HG03045 (cell line): ENCODE measurements at regions not wholly inside any gene's neighbourhood (a gene's known extent, or its start where the extent isn't known, plus 50 kb on each side); places are given as distances from the start of the nearest gene placed in this dataset.

Experiments used
- ATAC-seq: cut with Tn5 transposase; IDR thresholded peaks from one replicate; pipeline ENCODE4 v1.9.1; 2021; ENCODE audit warnings: mild to moderate bottlenecking, moderate library complexity; ENCODE audit not compliant: unreplicated experiment

DNA sequence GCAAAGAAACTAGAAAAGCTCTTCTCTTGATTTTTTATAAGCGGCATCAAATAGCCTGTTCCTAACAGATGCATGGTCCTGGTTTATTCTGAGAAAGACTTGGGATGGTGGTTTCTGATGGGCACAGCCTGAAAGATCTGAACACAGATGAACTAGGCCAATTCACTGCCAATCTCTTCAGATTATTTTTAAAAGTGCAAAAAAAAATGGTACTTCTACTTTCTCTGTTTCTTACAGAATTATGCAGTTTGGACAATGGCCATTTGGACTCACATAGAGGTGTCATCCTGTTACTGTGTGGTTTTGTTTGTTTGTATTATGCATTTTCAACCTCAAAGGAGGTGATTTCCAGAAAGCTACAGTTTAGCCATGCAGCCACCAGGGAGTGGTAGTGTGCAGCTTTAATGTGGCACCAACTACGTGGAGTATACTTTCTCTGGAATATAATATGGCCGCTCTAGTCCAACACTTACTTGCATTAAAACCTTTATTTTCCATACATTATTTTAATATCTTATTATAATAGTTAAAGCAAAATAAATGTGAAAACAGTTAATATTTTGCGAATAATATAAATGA, 469.8 kb upstream of the KIRREL3 start:
- no peak for ATAC-seq

DNA sequence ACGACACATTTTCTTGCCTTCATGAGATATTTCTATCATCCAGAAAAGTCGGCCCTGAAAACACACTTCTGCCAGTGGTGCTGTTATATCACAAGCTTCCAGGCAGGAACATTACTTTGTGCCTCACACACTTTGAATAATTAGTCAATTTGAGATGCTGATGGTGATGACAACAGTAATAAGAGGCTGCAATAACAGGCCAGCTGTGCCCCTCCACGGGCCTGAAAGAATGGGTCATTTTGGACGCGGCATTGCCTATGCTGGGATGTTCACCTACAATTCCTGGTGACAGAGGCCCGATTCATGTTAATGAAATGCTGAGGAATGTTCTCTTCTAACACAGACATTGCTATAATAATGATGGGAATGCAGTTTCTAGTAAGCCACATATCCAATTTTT, 463.8 kb upstream of the KIRREL3 start:
- ATAC-seq, result no peak

DNA sequence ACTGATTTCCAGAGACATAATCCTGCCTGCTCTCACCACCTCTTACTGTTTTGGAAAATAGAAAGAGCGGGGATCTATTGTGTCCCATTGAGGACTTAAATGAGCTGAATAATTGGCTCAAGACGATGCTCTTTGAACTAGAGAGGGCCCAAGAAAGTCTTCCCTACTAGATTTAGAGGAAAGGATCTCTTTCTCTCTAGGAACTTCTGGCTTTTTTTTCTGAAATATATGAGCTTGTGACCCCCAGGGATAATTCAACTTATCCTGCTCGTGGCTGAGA, 461.4 kb upstream of the KIRREL3 start:
- ATAC-seq, result no peak

DNA sequence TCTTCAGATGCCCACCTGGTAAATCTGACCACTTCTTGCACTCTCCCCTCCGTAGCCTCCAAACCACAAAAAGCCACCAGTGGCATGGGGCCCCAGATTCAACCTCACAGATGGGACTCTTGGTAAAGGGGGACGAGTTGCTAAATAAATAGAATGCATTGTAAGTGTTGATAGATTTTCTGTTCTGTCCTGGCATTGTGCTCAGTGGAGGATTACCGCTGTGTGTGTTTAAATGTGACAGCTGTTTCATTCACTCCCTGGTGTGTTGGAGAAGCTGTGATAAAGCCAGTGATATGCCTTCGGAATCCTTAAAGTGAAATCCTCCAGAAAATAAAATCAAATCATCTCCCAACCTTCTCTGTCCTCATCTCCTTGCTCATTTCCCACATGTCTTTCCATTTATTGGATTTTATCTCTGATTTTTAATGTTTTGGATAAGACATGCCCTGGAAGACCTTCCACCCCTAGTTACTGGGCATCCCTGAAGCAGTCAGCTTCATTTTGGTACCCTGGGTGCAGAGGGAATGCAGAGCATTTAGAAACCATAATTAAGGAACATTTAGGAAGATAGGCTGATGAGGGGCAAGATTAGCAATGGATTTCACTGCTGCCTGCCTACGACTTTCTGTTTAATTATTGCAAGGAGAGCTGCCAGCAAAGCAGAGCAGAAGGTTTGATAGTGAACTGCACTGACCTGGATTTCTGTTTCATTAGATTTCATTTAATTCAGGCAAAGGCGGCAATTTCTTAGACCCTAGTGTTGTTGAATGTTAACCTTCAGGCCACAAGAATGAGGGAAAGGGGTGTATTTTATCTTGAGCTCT, 460.9 kb upstream of the KIRREL3 start:
- no peak for ATAC-seq

DNA sequence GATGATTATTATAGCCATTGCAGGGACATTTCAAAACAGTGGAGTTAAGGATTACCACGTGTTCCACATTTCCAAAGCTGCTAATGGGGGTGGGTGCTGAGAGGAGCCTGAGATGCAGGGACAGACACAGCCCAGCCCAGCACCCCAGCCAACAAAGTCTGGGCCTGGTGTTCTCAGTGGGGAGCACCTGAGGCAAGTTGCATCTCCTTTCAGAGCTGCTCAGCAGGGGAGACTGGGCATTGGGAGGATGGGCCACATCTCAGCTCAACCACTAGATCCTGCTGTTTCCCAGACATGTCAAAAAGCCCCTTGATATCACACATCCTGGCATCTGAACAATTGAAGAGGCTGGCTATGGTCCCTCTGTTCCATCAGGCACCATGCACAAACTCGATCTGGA, 458.0 kb upstream of the KIRREL3 start:
- ATAC-seq, result no peak

DNA sequence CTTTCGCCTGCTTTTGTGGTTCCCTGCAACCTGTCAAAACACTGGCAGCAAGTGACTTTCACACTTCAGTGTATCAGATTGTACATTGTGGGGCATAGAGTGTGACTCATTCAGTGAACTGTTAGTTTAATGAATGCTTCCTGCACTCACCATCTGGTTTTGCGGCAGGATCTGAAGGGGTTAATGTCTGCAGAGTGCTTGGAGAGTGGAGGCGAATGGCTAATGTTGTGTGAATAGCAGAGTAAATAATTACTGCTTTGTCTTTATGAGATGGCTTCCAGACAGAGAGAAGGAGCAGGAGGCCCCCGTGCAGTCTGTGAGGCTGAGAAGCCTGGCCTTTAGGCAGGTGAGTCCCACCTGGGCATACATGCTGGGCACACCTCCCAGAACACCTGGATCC, 454.3 kb upstream of the KIRREL3 start:
- ATAC-seq, result no peak

DNA sequence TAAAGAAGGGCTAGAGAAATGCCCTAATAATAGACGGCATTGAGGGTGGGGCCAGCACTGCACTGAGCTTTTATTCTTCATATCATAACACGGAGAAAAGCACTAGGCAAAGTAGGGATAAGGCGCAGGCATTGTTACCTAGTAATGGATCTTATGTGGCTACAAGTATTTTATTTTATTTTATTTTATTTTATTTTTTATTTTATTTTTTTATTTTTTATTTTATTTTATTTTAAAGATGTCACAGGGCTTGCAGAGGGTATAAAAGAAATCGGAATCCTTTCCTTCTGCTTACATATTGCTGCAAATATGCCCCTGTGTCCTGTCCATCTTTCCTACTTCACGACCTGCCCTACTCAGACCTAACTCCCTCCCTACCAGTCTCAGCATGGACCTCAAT, 452.0 kb upstream of the KIRREL3 start:
- ATAC-seq, result no peak

DNA sequence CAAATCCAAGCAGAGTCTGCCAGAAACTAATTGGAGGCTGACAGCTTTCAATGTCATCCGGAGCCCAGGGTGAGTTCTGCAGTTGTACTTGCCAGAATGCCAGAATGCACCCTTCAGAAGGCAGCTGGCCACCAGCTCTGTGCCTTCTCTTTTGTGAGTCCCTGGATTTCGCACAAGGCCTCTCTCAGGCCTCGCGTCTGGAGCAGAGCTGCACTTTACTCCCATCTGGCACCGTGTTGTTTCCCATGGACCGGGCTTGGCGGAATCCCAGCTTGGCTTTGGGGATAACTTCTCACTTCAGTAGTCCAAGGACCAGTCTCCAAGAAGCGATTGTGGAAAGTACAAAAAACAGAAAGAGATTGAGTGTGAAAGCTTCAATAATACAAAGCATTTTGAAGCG, 451.3 kb upstream of the KIRREL3 start:
- ATAC-seq, result no peak

DNA sequence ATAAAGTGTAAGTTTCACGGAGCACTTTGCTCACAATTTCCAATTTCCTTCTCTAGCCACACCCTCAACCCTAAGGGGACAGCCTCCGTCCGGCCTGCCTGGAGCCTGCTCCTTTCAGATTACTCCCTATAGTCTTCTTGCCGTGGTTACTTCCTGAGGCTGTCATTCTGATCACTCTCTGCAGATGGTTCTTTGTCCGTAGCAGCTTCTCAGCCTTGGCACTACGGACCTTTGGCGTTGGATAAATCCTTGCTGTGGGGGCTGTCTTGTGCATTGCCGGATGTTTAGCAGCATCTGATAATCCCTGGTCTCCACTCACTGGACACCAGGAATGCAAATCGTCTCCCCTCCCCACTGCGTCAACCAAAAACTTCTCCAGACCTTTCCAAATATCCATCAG, 447.5 kb upstream of the KIRREL3 start:
- no peak for ATAC-seq

DNA sequence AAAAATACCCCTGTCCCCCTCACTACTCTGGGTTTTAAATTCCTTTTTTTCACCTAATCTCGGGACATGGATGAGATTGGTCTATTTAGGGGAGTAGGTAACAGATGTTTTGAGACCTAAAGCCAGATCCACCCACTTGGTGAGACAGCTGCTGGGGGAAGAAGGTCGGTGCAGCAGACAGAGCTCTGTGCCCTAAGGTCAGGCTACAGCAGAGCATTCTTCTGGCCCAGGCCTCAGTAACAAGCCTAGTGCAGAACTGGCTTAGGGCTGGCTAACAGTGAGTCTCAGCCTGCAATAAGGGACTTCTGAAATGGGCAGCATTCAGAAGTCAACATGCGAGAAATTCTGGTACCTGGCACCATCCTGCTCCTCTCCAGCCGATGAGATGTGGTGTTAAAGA, 444.9 kb upstream of the KIRREL3 start:
- ATAC-seq, result no peak

DNA sequence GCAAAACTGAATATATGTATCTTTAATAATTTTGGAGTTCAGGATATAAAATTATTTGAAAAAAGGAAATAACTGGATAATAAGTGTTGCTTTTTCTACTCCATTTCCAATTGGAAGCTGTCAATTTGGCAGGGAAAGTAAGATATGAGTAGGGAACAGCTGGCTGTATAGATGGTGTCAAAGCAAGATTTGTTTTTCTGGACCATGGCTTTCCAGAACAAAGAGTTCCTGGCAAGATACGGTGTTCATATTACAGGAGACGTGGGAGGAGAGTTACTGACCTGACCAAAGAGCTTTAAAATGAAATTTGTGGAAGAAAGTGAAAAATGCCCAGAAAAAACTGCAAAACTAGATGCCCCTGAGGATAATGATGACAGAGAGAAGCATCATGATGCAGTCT, 442.7 kb upstream of the KIRREL3 start:
- no peak for ATAC-seq

DNA sequence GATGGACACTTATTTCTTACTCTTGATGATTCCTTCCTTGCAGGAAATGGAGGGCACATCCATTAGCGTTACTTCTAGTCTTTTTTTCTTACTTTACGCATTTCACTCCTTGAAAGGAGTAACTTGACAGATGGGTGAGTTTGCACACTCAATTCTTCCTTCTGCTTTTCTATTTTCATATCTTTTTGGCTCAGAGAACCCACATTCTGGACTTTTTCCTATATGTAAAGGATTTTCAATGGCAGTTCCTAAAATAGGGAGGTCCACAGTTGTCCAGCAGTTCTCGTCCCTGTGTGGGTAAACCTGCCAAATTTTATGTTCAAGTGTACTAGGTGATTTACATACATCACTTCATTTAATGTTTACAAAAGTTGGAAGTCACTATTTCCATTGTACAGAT, 440.0 kb upstream of the KIRREL3 start:
- ATAC-seq, result no peak

DNA sequence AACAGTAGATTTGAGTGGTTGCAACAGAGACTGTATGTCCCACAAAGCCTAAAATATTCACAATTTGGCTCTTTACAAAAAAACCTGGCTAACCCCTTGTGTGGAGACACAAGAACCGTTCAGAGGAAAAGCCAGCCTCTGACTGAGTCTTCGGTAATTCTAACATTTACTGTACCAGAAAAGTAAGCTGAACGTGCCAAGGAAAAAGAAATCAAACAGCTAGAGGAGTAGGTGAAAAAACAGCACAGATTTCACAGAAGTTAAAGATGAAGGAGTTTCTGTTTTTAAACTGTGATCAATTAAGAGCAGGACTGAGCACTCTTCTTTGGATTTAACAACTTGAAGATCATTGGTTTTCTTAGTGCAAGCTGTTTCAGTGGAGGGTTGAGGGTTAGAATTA, 424.7 kb upstream of the KIRREL3 start:
- no peak for ATAC-seq

DNA sequence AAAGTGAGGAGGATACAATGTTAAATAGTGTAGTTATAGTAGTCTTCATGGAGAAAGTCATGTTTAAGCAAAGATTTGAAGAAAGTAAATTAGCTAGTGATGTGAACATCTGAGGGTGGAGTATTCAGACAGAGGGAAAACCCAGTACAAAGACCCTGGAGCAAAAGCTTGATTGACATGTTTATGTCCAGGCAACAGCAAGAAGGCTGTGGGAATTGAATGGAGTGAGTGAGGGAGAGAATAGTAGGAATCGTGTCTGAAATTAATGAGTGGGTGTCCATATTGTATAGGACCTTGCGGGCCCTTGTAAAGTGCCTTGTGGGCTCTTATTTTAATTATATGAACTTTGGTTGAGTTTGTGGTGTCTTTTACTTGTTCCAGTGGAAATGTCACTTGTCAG, 424.1 kb upstream of the KIRREL3 start:
- no peak for ATAC-seq

DNA sequence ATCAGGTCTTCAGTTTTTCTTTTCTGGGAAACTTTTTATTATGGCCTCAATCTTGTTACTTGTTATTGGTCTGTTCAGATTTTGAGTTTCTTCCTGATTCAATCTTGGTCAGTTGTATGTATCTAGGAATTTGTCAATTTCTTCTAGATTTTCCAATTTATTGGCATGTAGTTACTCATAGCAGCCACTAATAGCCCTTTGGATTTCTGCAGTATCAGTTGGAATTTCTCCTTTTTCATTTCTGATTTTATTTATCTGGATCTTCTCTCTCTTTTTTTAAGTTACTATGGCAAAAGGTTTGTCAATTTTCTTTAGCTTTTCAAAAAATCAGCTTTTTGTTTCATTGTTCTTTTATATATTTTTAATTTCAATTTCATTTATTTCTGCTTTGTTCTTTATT, 419.6 kb upstream of the KIRREL3 start:
- ATAC-seq, result no peak

DNA sequence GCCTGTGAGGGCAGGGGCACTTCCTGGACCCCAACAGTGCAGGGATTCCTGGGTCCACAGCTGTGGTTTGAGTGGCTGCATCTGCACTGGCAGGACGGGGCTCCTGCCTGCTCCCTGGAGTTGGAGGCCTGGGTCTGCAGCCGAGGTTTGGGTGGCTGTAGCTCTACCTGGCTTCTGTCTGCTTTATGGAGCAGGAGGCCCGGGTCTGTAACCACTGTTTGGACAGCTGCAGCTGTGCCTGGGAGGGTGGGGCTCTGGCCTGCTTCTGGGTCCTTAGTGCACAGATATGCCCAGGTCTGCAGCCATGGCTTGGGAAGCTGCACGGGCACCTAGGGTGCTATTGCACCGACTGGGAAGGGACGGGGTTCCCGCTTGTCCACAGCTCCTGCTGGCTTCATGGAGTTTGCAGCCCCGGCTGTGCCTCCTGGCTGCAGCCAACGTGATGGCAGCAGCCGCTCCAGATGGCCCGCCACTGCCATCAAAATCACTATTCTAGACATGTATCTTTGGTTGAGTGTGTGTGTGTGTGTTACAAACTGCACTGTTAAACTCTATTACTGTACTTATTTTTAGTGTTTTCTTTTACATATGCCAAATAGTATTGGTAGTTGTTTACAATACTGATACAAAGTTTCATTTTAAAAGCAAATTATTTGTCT, 412.3 kb upstream of the KIRREL3 start:
- no peak for ATAC-seq

DNA sequence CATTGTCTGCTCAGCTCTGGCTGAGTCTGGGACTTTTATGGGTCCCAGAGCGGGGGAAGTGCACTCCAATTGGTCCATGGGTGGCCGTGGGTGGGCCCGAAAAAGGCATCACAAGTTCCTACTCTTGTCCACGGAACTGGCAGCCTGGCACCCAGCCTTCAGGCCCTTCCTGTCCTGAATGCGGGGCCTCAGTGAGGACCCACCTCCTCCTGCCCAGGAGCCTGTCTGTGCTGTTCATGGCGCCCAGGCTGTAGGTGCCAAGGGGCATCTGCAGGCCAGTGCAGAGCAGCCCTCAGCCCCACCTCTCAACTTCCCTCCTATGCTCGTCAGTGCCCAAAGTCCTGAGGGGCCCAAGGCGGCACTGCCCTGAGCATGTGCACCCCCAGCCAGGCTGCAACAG, 411.7 kb upstream of the KIRREL3 start:
- ATAC-seq, result no peak

DNA sequence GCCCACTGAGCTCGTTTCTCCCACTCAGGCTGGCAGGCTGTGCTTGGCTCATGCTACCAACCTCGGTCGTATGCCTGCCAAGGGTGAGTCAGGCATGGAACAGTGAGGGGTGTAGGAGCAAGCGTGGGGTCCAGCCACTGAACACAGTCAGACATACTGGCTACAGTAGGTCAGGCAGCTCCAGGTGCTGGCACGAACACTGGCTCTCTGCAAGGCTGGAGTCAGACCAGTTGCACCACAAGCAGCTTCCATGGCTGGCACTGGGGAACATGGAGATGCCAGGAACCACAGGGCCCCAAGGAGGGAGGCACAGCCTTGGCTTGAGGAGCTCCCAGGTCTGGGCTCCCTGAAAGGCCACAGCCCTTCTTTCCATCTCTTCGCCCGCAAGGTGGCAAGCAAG, 410.7 kb upstream of the KIRREL3 start:
- ATAC-seq, result no peak

DNA sequence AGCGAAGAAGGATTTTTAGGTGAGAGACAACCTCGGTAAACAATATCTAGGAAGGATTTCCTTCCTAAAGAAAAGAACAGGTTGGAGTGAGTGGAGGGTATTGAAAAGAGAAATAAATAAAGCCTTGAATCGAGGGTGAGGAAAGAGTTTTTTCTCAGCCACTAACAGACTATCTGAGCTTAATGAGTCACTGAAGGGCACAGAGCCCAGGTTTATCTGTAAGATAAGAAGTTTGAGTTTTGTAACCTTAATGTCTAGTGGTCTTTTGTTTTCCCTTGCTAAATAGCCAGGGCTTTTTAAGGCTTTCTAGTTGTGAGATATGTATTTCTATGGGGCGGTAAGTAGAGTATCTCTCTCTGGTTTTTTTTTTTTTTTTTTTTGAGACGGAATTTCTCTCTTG, 394.5 kb upstream of the KIRREL3 start:
- ATAC-seq, result no peak

DNA sequence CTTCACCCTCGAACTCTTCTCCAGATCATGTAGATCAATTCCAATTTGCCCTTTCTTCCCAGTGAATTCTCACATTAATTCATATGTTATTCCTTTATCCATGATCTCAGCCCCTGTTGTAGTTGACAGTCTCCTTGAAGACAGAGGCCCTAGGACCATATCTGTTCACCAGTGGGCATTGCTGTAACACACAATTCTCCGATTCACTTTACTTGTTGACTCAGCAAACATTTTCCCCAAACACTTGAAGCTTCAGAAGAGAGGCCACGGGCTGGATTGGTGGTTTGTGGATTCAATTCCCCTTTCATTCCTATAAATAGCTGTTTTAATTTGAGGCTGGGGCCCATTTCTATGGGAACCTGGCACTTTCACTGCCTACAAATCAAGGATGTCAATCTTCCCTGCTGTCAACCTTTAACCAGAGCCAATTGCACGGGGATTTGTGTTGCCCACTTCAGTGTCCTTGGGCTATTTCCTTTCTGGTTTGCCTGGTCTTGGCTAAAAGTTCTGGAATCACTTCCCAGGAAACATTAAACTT, 393.0 kb upstream of the KIRREL3 start:
- no peak for ATAC-seq

DNA sequence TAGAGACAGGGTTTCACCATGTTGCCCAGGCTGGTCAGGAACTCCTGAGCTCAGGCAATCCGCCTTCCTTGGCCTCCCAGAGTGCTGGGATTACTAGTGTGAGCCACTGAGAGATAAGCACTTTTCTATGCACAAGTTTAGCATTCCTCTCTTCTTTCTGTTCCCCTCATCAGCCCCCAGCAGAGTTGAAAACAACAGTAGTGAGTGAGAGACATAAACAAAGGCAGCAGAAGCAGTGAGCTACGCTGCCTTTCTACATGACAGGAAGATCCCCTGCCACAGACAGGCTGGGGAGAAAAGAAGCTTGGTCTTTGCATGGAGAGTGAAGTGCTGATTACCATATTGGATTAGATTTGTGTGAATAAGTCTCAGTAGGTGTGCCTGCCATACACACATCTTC, 392.0 kb upstream of the KIRREL3 start:
- ATAC-seq, result no peak

DNA sequence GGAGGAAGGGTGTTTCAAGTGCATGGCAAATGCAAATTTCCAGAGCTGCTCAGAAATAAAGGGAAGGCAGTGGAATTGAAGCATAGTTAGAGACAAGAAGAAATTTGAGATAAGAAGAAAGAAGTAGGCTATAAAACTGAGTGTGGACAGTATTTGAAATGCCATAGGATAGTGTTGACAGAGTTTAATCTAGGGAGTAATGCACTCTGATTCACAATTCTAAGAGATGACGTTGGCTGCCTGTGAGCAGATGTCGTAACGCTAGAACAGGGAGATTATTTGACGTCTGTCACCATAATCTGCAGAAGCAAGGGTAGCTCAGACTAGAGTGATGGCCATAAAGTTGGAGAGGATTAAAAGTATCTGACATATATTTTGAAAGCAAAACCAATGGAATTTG, 389.9 kb upstream of the KIRREL3 start:
- no peak for ATAC-seq
